ENCODE measurements at regions not wholly inside any gene's neighbourhood (a gene's known extent, or its start where the extent isn't known, plus 50 kb on each side); places are given as distances from the start of the nearest gene placed in this dataset.

DNA sequence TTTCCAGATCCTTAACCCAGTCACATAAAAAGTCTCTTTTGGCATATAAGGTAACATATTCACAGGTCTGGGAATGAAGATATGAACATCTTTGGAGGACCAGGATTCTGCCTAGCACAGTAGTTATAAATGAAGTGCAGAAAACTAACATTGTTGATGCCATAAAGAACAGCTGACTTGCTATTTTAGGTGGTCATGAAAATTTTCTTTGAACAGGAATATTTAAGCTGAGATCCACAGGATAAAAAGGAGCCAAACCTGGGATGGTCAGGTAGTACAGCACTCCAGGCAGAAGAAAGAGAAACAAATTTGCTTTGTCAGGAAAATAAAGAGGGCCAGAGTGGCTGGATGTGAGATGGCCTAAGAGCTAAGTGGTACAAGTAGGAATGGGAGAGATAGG, 80.0 kb downstream of the CENPW start:
- no peak for DNase-seq (ENCODE audit: low spot score)

- no peak for DNase-seq (ENCODE audit: low spot score)
Observed at GRCh38 chr6:126422912-126423311, 83.0 kb downstream of the CENPW start.

GRCh38 chr6:126427713-126428112, 87.8 kb downstream of the CENPW start:
- no peak for DNase-seq (ENCODE audit: low spot score)

DNA sequence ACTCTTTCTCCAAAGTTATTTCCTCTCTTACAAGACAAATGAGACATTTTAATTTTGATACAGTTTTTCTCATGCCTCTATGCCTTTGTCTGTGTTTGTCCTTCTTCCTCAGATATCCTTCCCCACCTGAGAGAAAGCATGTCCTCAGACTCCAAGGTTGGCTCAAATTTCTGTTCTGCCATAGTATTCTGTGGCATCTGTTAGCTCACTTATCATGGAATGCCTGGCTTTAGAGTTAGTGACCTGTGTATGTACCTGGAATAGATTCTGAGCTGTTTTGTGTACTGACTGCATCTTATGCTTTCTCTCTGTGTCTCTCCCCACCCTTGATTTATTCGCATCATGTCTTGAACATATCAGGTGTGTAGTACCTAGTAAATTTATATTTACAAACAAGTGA, 90.0 kb downstream of the CENPW start:
- no peak for DNase-seq (ENCODE audit: low spot score)

DNA sequence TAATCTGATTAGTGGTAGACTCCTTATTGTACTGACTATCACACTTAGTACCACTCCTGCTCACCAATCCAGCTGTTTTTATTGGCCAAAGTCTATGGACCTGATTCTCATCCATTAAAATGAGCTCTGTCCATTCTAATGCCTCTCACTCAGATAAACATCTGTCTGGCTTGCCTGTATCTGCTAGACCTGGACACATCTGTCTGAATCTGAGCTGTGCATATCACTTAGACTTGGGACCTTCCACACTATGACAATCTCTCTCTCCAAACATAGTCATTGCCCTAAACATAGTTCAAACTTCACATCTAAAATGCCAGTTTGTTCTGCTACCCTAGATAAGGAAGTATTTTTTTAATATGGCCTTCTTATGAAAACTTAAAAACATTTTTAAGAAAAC, 92.6 kb downstream of the CENPW start:
- DNase-seq (ENCODE audit: low spot score): no peak

GRCh38 chr6:126433927-126434326, 94.0 kb downstream of the CENPW start:
- no peak for DNase-seq (ENCODE audit: low spot score)

- DNase-seq (ENCODE audit: low spot score): no peak
Observed at GRCh38 chr6:126437205-126437604, 97.3 kb downstream of the CENPW start.

- no peak for DNase-seq (ENCODE audit: low spot score)
Observed at GRCh38 chr6:126439040-126439439, 99.1 kb downstream of the CENPW start.

GRCh38 chr6:126440923-126441322, 101.0 kb downstream of the CENPW start:
- no peak for DNase-seq (ENCODE audit: low spot score)

DNA sequence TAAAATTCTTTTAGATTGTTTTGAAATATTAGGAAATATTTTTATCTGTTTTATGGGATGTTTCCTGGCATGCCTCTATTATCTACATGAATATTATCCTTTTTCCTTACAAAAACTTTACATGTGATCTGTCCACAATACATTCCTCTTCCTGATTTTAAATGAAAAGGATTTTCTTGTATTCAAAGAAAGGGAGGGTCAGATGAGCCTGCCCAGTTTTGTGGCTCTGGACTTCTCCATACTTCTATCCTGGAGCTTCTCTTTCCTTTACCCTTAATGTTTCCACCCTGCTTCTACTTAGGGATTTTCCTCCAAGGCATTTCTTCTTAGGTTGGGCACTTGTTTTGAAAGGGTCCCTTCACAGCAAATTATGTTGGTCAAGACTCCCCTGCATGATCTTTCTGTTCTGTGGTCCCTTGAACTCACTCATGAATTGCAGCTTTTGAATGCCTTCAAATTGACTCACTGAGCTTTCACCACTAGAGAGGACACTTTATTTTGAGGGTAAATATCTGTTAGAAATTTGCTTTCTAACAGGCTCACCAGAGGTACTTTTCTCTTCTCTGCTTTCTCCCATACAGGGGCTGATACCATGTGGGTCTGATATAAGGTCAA, 104.9 kb downstream of the CENPW start:
- no peak for DNase-seq (ENCODE audit: low spot score)

GRCh38 chr6:126446248-126446647, 106.3 kb downstream of the CENPW start:
- no peak for DNase-seq (ENCODE audit: low spot score)

- no peak for DNase-seq (ENCODE audit: low spot score)
Observed at GRCh38 chr6:126447367-126447766, 107.5 kb downstream of the CENPW start.

- no peak for DNase-seq (ENCODE audit: low spot score)
Observed at GRCh38 chr6:126461045-126461444, 121.1 kb downstream of the CENPW start.

GRCh38 chr6:126464245-126464644, 124.3 kb downstream of the CENPW start:
- no peak for DNase-seq (ENCODE audit: low spot score)

DNA sequence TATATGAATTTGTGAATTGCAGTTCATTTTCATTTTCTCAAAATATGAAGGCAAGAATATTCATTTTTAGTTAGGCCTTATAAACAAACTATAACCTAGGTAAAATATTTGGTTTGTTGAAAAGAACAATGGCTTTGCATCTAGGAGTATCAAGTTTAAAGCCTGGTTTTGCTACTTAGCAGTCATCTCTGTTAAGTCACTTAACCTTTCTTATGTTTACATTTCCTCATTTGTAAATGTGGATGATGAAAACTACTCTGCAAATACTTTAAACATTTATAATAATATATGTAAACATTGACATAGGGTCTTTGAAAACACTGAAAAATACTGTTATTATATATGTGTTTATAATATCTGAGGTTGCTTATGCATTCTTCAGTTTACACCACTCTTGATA, 135.5 kb downstream of the CENPW start:
- no peak for DNase-seq (ENCODE audit: low spot score)

- DNase-seq (ENCODE audit: low spot score): no peak
Observed at GRCh38 chr6:126477678-126478077, 137.8 kb downstream of the CENPW start.

DNA sequence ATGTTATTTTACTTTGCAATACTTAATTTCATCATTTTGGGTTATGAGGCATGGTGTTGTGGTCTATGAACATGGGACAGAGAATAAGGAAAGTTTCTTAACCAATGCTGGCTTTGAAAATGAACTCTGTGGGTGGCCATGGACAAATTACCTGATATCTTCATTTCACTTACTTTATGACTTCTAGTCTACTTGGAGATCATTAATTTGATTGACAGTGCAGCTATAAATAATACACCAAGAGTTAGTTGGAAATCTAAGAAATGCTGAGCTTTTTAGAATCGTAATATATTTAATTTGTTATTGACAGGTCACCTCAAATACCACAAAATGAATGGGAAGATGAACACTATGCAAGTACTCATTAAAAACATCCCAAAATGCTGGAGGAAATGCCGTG, 140.4 kb downstream of the CENPW start:
- DNase-seq (ENCODE audit: low spot score): no peak

DNA sequence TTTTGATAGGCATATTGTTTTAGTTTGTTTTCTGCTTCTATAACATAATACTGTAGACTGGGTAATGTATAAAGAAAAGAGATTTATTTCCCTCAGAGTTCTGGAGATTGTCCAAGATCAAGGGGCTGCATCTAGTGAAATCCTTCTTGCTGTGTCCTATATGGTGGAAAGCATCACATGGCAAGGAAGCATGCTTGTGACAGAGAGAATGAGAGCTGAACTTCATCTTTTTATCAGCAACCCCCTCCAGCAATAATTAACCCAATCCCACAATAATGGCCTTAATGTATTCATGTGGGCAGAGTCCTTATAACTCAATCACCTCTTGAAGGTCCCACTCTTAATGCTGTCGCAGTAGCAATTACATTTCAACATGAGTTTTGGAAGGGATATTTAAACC, 141.4 kb downstream of the CENPW start:
- no peak for DNase-seq (ENCODE audit: low spot score)

- DNase-seq (ENCODE audit: low spot score): no peak
Observed at GRCh38 chr6:126504792-126505191, 164.9 kb downstream of the CENPW start.

DNA sequence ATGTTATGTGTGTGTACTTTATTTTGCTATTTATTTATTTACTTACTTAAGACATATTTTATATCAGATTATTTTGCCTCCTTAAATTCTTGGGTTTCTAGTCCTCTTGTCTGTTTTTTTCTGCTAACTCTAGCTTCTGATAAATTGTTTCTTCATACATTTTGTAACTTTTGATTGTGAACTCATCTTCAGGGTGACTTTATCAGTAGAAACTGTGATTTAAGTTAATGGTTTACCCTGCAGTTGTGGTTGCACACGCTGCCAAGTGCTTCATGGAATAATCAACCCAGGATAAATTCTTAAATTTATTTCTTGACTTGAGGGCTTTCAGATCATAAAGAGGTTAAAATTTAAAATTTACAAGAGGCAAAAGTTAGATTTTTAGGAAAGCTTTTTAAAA, 173.3 kb downstream of the CENPW start:
- no peak for DNase-seq (ENCODE audit: low spot score)

- DNase-seq (ENCODE audit: low spot score): no peak
Observed at GRCh38 chr6:126516411-126516810, 176.5 kb downstream of the CENPW start.

GRCh38 chr6:126524811-126525326, 185.0 kb downstream of the CENPW start:
- DNase-seq (ENCODE audit: low spot score): no peak

DNA sequence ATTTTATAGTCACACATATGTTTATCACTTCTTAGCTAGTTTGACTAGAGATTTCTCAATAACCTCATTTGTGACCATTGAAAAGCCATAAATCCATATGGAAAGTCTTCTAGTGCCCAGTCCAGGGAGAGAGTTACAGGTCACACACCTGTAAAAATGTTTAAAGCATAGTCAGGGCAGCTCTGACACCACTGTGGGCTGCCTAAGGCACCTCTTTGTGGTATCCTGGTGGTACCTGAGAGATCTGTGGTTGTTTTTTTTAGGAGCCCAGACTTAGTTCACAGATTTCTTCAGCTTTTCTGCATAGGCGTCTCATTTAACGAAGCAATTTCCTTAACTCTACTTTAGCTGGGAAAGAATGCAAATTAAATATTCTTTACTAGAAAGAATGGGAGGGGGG, 186.6 kb downstream of the CENPW start:
- no peak for DNase-seq (ENCODE audit: low spot score)

DNA sequence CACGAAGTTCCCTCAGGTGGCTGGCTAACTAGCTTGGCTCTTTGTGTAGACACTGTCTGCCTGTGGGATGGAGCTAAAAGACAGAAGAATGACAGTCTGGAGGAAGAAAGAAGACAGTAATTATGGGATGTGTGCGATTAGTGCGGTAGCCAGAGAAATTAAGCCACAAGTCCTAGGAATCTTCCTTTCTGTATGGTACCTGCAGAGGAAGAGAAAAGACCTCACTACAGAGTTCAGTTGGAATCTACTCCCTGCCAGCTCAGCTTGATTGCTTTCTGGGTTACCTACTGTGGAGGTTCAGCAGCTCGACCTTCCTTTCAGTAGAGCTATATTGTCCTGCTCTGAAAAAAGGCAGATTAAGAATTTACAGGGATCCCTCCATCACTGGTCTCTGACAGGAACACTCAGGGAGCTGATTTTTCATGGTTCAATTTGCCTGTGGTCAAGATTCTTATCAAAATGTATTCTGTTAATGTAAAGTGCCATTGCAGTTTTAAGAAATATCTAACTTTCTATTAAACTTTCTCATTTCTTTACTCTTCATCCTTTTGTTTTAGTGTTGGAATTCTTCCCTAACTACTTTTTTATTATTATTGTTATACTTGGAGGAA, 187.2 kb downstream of the CENPW start:
- DNase-seq (ENCODE audit: low spot score): no peak

Measured in SW480 (cell line).